ENCODE measurements at regions not wholly inside any gene's neighbourhood (a gene's known extent, or its start where the extent isn't known, plus 50 kb on each side); places are given as distances from the start of the nearest gene placed in this dataset.

DNA sequence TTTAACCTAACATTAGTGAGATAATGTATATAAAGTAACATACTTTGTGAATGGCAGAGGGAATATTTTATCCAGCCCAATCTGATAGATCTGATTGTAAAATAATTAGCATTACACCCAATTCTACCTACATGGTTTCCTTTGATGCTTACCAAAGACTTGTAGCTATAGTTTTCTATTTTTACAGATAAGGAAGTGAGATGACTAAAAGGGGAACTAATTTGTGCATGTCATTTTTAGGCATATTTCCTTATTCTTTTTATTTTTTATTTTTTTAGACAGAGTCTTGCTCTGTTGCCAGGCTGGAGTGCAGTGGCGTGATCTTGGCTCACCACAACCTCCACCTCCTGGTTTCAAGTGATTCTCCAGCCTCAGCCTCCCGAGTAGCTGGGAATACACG is 793.7 kb upstream of the LRRC4C start:
- Histone ChIP-seq H3K36me3 (no peaks in the 10 kb centered on the region), H3K9me3 (no peaks in the 10 kb centered on the region), H3K4me1 (no peaks in the 10 kb centered on the region), H3K27me3 (no peaks in the 10 kb centered on the region), H3K27ac (replicated peaks in 1 of 4) (no peak overlapping the region), H3K4me3 (no peak overlapping the region)
- intact Hi-C loops (cut with DNase I), result no loop called here
- DNase-seq (ENCODE audit: extremely low spot score), result no peak
- WGBS, result 56% methylated on average over 3 of the region's 3 CpGs
- TF ChIP-seq POLR2AphosphoS5 (IDR thresholded peaks at IDR 0.05) (no peak), POLR2A (IDR thresholded peaks at IDR 0.05; ENCODE audit: low read depth) (no peak), EP300 (IDR thresholded peaks at IDR 0.05) (no peak)
- TF ChIP-seq, protein P1, sequence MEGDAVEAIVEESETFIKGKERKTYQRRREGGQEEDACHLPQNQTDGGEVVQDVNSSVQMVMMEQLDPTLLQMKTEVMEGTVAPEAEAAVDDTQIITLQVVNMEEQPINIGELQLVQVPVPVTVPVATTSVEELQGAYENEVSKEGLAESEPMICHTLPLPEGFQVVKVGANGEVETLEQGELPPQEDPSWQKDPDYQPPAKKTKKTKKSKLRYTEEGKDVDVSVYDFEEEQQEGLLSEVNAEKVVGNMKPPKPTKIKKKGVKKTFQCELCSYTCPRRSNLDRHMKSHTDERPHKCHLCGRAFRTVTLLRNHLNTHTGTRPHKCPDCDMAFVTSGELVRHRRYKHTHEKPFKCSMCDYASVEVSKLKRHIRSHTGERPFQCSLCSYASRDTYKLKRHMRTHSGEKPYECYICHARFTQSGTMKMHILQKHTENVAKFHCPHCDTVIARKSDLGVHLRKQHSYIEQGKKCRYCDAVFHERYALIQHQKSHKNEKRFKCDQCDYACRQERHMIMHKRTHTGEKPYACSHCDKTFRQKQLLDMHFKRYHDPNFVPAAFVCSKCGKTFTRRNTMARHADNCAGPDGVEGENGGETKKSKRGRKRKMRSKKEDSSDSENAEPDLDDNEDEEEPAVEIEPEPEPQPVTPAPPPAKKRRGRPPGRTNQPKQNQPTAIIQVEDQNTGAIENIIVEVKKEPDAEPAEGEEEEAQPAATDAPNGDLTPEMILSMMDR (IDR thresholded peaks at IDR 0.05), result no peak

DNA sequence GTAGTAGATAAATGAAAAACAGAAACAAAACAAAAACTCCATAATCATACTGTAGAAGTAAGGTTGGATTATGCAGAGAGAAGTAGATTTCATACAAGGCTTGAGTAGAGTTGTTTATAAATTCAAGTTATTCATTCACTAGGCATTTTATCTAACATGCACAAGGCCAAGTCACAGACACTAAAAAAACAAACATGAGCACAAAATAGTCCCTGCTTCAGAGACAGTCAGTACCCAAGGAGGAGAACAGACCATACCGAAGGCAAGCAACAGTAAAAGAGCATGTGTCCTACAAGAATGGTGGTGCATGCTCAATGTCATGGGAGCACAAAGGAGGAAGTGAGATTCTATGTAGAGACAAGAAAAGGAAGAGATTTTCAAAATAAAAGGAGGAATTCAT is 796.5 kb upstream of the LRRC4C start:
- TF ChIP-seq POLR2AphosphoS5 (IDR thresholded peaks at IDR 0.05) (no peak), EP300 (IDR thresholded peaks at IDR 0.05) (no peak), POLR2A (IDR thresholded peaks at IDR 0.05; ENCODE audit: low read depth) (no peak)
- TF ChIP-seq, protein P1 (IDR thresholded peaks at IDR 0.05), result no peak
- DNase-seq (ENCODE audit: extremely low spot score), result no peak
- Histone ChIP-seq H3K4me3 (no peak overlapping the region), H3K36me3 (no peaks in the 10 kb centered on the region), H3K27me3 (no peaks in the 10 kb centered on the region), H3K9me3 (no peaks in the 10 kb centered on the region), H3K27ac (replicated peaks in 1 of 4) (no peak overlapping the region), H3K4me1 (no peaks in the 10 kb centered on the region)
- WGBS, result 89% methylated on average over 1 of the region's 1 CpG
- intact Hi-C loops (cut with DNase I), result no loop called here

DNA sequence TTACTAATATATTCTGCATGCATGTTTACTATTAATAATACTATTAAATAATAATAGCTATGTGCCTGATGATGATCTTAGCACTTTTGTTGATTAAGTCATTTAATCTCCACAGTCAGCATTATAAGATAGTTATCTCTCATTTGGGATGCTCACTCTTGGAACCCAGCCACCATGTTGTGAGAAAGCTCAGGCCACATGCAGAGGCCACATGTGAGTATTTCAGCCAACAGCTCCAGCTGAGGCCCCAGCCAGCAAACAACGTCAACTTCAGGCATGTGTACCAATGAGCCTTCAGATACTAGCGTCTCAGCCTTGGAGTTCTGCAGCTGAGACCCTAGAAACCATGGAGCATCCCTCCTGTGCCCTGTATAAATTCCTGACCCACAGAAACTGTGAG is 798.1 kb upstream of the LRRC4C start:
- H3K9me3 ChIP-seq, result no peaks in the 10 kb centered on the region
- no peak for DNase-seq (ENCODE audit: extremely low spot score)
- H3K27ac ChIP-seq (replicated peaks in 1 of 4), result no peak overlapping the region
- 36% methylated on average over 2 of the region's 2 CpGs for WGBS
- no peaks in the 10 kb centered on the region for H3K4me1 ChIP-seq
- no peaks in the 10 kb centered on the region for H3K36me3 ChIP-seq
- no peak for TF ChIP-seq POLR2AphosphoS5 (IDR thresholded peaks at IDR 0.05)
- H3K4me3 ChIP-seq, result no peak overlapping the region
- H3K27me3 ChIP-seq, result no peaks in the 10 kb centered on the region
- intact Hi-C loops (cut with DNase I), result no loop called here

DNA sequence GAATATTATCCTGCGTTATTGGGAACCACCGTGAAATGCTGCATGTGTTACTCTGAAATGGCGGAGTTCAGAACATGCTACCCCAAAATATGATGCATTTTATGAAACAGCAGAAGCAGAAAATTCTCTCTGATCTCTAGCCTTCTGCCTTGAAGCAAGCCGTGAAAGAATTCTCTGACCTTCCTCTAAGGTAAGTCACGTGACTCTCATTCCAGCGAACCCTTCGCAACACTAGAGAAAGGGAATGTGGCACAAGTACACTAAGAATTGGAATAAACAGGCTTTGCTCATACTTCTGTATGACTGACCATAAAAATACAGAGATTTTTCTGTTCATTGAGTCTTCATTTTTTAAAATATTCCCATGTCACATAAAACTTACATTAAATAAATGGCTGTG is 805.6 kb upstream of the LRRC4C start:
- 85% methylated on average over 7 of the region's 7 CpGs for WGBS
- TF ChIP-seq EP300 (IDR thresholded peaks at IDR 0.05) (no peak), POLR2AphosphoS5 (IDR thresholded peaks at IDR 0.05) (no peak), POLR2A (IDR thresholded peaks at IDR 0.05; ENCODE audit: low read depth) (no peak)
- TF ChIP-seq, protein P1 (IDR thresholded peaks at IDR 0.05), result no peak

DNA sequence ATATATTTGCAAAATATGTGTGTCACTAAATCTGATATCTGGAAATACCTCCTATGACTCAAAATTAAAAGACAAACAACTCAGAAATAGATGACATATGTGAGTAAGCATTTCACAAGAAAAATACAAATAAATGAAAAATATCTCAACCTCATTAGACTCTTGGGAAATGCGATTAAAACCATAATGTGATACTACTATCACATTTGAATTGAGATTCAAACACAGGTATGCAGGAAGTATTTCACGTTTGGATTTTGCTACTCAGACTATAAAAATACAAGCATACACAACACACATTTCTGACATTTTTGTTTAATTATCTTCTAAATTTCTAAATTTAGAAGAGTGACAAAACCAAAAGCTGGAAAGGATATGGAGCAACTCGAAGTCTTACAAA is 811.9 kb upstream of the LRRC4C start:
- WGBS, result 73% methylated on average over 3 of the region's 3 CpGs
- DNase-seq (ENCODE audit: extremely low spot score), result no peak
- peaks cover 0 to 13% (median 10%) of the 10 kb centered on the region in 4 donors for H3K9me3 ChIP-seq
- no peak overlapping the region for H3K4me3 ChIP-seq
- no peaks in the 10 kb centered on the region for H3K27me3 ChIP-seq
- no peaks in the 10 kb centered on the region for H3K36me3 ChIP-seq
- H3K27ac ChIP-seq (replicated peaks in 1 of 4), result no peak overlapping the region
- no peak for TF ChIP-seq POLR2A (IDR thresholded peaks at IDR 0.05; ENCODE audit: low read depth)
- no peak for TF ChIP-seq POLR2AphosphoS5 (IDR thresholded peaks at IDR 0.05)
- TF ChIP-seq, protein P1 (IDR thresholded peaks at IDR 0.05), result no peak
- no peak for TF ChIP-seq EP300 (IDR thresholded peaks at IDR 0.05)
- H3K4me1 ChIP-seq, result no peaks in the 10 kb centered on the region
- intact Hi-C loops (cut with DNase I), result no loop called here

More for the DNA sequence above, 805.6 kb upstream of the LRRC4C start:
- Histone ChIP-seq H3K4me3 (no peak overlapping the region), H3K27ac (replicated peaks in 1 of 4) (no peak overlapping the region), H3K36me3 (no peaks in the 10 kb centered on the region), H3K9me3 (no peaks in the 10 kb centered on the region), H3K27me3 (no peaks in the 10 kb centered on the region), H3K4me1 (no peaks in the 10 kb centered on the region)
- intact Hi-C loops (cut with DNase I), result no loop called here
- DNase-seq (ENCODE audit: extremely low spot score), result no peak

All from esophagus muscularis mucosa (tissue), 4 donors.